HG02571 (cell line): ENCODE measurements at regions not wholly inside any gene's neighbourhood (a gene's known extent, or its start where the extent isn't known, plus 50 kb on each side); places are given as distances from the start of the nearest gene placed in this dataset.

ENCODE experiments used
- ATAC-seq: cut with Tn5 transposase; IDR thresholded peaks from one replicate; pipeline ENCODE4 v1.9.1; 2021; ENCODE audit warnings: mild to moderate bottlenecking, moderate library complexity; ENCODE audit not compliant: unreplicated experiment

DNA sequence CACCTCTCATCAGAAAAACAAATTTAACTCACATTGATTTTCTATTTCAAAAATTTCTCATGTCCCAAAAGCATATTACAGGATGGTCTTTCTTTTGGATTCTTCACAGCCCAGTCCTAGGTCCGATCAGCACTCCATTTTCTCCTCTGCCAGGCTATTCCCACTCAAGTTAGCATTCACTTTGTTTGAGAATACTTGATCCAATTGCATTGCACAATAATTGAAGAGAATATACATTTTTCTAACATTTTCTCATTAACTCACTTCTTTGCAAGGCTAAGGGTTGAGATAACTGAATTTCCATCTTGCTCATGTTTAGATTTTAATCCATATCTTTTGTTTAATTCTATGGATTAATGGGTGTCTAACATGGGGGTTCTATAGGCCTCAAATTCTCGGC is 716.1 kb downstream of the QKI start:
- ATAC-seq, result no peak

DNA sequence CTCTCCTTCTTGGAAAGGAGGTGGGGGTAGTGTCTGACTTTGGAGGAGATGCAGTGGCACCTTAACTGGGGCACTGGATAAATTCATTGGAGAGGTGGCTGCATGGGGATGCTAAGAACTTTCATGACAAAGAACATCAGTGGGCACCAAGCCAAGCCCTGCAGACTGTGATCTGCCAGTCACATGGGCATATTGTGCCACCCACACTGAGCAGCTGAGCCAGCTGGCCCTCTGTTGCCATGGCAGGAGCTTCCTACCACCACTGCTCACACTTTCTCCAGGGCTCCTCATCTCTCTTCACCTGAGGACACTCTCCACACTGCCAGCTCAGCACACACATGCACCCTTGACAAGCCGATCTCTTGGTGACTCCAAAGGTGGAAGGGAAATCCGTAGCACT is 715.6 kb downstream of the QKI start:
- no peak for ATAC-seq

- ATAC-seq, result no peak
Measured at GRCh38 chr6:164129218-164129617, 714.7 kb downstream of the QKI start.

DNA sequence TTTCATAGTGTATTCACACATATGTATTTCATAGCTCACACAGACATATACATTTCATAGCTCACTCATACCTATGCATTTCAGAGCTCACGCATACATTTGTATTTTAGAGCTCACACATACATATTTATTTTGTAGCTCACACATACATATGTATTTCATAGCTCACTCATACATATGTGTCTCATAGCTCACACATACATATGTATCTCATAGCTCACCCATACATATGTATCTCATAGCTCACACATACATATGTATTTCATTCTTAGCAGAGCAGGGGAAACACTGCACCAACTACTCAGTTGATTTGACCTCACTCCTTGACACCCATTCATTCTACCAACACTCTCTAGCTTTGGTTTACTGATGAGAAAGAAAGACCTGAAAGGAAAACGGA is 713.6 kb downstream of the QKI start:
- ATAC-seq, result no peak

GRCh38 chr6:164124986-164125385 is 710.5 kb downstream of the QKI start:
- no peak for ATAC-seq

- ATAC-seq, result no peak
Measured at GRCh38 chr6:164124473-164124872, 710.0 kb downstream of the QKI start.

DNA sequence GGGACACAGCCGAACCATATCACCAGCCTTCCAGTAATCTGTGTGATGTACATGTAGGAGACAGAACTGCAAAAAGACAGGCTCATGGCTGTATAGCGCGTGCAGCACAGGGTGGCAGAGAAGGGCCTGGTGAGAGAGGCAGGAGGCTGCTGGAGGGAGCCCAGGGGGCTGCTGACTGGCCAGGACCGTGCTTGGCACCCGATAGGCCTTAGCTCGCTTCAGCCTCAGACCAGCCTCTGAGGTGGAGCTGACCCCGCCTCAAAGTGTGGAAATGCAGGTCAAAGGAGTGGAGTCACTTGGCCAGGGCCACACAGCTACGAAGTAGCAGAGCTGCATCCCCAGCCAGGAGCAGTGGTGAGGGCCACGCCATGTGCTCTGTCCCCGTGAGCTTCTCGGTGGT is 707.6 kb downstream of the QKI start:
- no peak for ATAC-seq

- no peak for ATAC-seq
Measured at GRCh38 chr6:164121527-164121926, 707.0 kb downstream of the QKI start.

- no peak for ATAC-seq
Measured at GRCh38 chr6:164114651-164115050, 700.1 kb downstream of the QKI start.

DNA sequence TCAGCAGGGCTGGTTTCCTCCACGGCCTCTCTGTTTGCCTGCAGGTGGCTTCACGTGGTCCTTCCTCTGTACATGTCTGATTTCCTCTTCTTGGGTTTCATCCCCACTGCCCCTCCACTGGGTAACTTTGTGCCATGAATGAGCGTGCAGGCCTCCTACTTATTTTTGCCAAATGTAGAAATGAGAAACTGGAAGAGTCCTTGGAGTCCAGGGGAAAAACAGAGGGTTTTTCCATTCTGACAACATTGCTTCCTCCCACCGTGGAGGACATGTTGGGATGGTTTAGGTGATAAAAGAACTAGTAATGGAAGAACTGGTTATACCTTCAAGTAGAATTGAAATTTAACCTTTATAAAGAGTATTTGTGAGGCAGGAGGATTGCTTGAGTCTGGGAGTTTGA is 699.5 kb downstream of the QKI start:
- no peak for ATAC-seq

GRCh38 chr6:164113637-164114036 is 699.1 kb downstream of the QKI start:
- no peak for ATAC-seq

GRCh38 chr6:164109770-164110140 is 695.2 kb downstream of the QKI start:
- ATAC-seq, result no peak

- ATAC-seq, result no peak
Measured at GRCh38 chr6:164108869-164109769, 694.6 kb downstream of the QKI start.

- no peak for ATAC-seq
Measured at GRCh38 chr6:164108092-164108491, 693.6 kb downstream of the QKI start.

GRCh38 chr6:164107297-164107995 is 692.9 kb downstream of the QKI start:
- ATAC-seq, result no peak

DNA sequence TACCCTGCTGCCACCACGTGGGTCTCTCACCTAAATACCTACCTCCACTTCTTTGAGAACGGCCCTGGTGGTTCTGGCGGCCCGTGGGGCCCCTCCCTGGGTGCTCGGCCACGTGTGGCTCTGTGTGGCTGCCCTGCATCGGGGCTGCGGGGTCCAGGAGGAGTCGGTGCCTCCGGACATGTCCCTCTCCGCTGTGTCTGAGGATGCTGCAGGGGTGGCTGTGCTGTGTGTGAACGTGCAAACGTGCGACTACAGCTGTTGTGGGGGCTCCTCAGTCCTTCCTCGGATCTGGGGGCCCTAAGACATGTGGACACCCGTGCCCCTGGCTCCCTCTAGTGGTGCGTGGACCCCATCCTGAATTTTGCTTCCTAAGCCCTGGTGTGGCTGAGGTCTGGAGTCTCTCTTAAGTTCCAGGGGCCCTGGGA is 691.8 kb downstream of the QKI start:
- ATAC-seq, result no peak

GRCh38 chr6:164105705-164106104 is 691.2 kb downstream of the QKI start:
- no peak for ATAC-seq

DNA sequence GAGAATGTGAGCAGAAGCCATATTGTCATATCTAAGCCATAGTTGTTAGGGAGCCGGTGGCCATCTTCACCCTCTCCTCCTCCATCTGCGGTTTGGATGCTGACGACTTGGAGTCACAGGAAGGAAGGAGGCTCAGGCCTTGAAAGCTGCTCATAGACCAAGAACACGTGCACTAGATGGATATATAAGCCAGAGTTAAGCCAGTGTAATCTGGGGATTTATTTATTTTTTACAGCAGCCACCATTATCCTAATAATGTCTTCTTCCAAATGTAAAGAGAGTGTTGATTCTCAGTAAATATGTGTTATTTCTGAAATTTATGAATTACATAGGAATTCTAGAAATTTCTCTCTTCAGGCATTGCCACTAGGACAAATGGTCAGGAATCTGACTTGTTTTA is 689.9 kb downstream of the QKI start:
- ATAC-seq, result no peak

DNA sequence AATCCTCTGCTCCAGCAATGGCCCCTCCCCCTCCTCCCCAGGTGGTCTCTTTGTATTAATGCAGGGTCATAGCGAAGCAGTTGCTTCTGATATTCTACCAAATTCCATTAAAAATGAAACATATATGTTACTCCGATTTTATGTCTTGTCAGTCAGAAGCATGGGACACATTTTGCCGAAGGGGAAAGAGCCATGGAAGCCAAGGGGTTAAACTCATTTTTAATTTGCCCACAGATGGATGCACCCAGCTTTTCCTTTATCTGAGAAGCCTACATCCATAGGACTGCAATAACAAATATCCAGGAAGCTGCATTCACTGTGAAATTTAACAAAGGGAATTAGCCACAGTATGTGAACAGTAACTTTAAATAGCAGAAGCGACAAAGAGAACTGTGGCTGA is 688.2 kb downstream of the QKI start:
- ATAC-seq, result no peak

GRCh38 chr6:164101859-164102258 is 687.3 kb downstream of the QKI start:
- no peak for ATAC-seq

- no peak for ATAC-seq
Measured at GRCh38 chr6:164099269-164099865, 684.8 kb downstream of the QKI start.

DNA sequence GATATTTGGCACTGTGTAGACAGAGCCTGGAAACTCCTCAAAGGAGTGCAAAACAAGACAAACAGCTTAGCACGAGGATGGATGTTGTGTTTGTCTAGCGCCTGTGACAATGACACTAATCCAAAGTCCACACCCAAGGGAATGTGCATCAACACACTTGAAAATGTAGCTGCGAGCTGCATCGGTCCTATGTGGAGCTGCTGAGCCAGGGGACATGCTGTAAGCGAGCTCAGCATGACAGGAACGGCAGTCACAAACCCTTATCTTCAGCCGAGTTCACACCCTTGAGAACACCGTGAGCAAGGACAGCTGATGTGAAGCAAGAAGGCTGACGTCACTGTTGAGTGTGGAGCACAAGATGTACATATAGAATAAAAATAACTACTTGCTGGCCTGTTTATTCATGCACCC is 684.3 kb downstream of the QKI start:
- no peak for ATAC-seq
